Muscle layer of duodenum (tissue), 2 donors: ENCODE measurements at regions not wholly inside any gene's neighbourhood (a gene's known extent, or its start where the extent isn't known, plus 50 kb on each side); places are given as distances from the start of the nearest gene placed in this dataset.

ENCODE experiments used
- H3K27ac ChIP-seq: one replicate; pipeline ENCODE4 v1.7.0; 2013; ENCODE audit warnings: mild to moderate bottlenecking, low read length
- H3K27me3 ChIP-seq: one replicate; pipeline ENCODE4 v1.7.0; 2013; ENCODE audit warnings: low read depth, mild to moderate bottlenecking, control low read depth, low read length
- H3K36me3 ChIP-seq, 2 donors: one replicate each; pipeline ENCODE4 v1.7.0; 2013; ENCODE audit warnings: low read length in 2 of 2, control low read depth in 1 of 2, mild to moderate bottlenecking in 1 of 2; ENCODE audit not compliant: insufficient read depth in 2 of 2, control insufficient read depth in 1 of 2
- H3K4me1 ChIP-seq, 2 donors: one replicate each; pipeline ENCODE4 v1.7.0; 2013; ENCODE audit warnings: low read length in 2 of 2, mild to moderate bottlenecking in 2 of 2, control low read depth in 1 of 2, moderate library complexity in 1 of 2; ENCODE audit not compliant: insufficient read depth in 2 of 2, control insufficient read depth in 1 of 2
- H3K4me3 ChIP-seq, 2 donors: one replicate each; pipeline ENCODE4 v1.7.0; 2013; ENCODE audit warnings: low read length in 2 of 2, low read depth in 1 of 2, mild to moderate bottlenecking in 1 of 2
- H3K9me3 ChIP-seq, 2 donors: one replicate each; pipeline ENCODE4 v1.7.0; 2013; ENCODE audit warnings: low read length in 2 of 2, control low read depth in 1 of 2, mild to moderate bottlenecking in 1 of 2; ENCODE audit not compliant: control insufficient read depth in 1 of 2
- donor health status: healthy.

GRCh38 chr13:85197431-85197830 is 601.8 kb downstream of the SLITRK6 start:
- H3K27ac ChIP-seq = no peak overlapping the region
- no peaks in the 10 kb centered on the region for H3K27me3 ChIP-seq
- H3K36me3 ChIP-seq = no peaks in the 10 kb centered on the region
- no peaks in the 10 kb centered on the region for H3K4me1 ChIP-seq
- peaks cover 0 to 3% of the 10 kb centered on the region in 2 donors for H3K9me3 ChIP-seq
- H3K4me3 ChIP-seq = no peak overlapping the region

- Histone ChIP-seq H3K9me3 (no peaks in the 10 kb centered on the region), H3K4me1 (no peaks in the 10 kb centered on the region), H3K36me3 (no peaks in the 10 kb centered on the region), H3K27ac (no peak overlapping the region), H3K27me3 (no peaks in the 10 kb centered on the region), H3K4me3 (no peak overlapping the region)
Observed at GRCh38 chr13:85194482-85194881, 604.7 kb downstream of the SLITRK6 start.

GRCh38 chr13:85191996-85192718 is 607.1 kb downstream of the SLITRK6 start:
- Histone ChIP-seq H3K27ac (no peak overlapping the region), H3K4me1 (no peaks in the 10 kb centered on the region), H3K9me3 (no peaks in the 10 kb centered on the region), H3K4me3 (no peak overlapping the region), H3K36me3 (no peaks in the 10 kb centered on the region), H3K27me3 (no peaks in the 10 kb centered on the region)

- no peak overlapping the region for H3K27ac ChIP-seq
- H3K4me1 ChIP-seq = no peaks in the 10 kb centered on the region
- no peaks in the 10 kb centered on the region for H3K36me3 ChIP-seq
- no peaks in the 10 kb centered on the region for H3K27me3 ChIP-seq
- H3K9me3 ChIP-seq = no peaks in the 10 kb centered on the region
- no peak overlapping the region for H3K4me3 ChIP-seq
Observed at GRCh38 chr13:85186356-85187045, 612.7 kb downstream of the SLITRK6 start.

- no peaks in the 10 kb centered on the region for H3K36me3 ChIP-seq
- no peaks in the 10 kb centered on the region for H3K27me3 ChIP-seq
- H3K9me3 ChIP-seq = no peaks in the 10 kb centered on the region
- no peak overlapping the region for H3K4me3 ChIP-seq
- no peaks in the 10 kb centered on the region for H3K4me1 ChIP-seq
- no peak overlapping the region for H3K27ac ChIP-seq
Observed at GRCh38 chr13:85174291-85174690, 624.9 kb downstream of the SLITRK6 start.

GRCh38 chr13:85170372-85170771 is 628.8 kb downstream of the SLITRK6 start:
- no peak overlapping the region for H3K4me3 ChIP-seq
- H3K27ac ChIP-seq = no peak overlapping the region
- no peaks in the 10 kb centered on the region for H3K36me3 ChIP-seq
- no peaks in the 10 kb centered on the region for H3K27me3 ChIP-seq
- no peaks in the 10 kb centered on the region for H3K4me1 ChIP-seq
- no peaks in the 10 kb centered on the region for H3K9me3 ChIP-seq

- Histone ChIP-seq H3K27me3 (no peaks in the 10 kb centered on the region), H3K4me1 (no peaks in the 10 kb centered on the region), H3K36me3 (no peaks in the 10 kb centered on the region), H3K9me3 (no peaks in the 10 kb centered on the region), H3K27ac (no peak overlapping the region), H3K4me3 (no peak overlapping the region)
Observed at GRCh38 chr13:85166891-85167290, 632.3 kb downstream of the SLITRK6 start.

- no peaks in the 10 kb centered on the region for H3K36me3 ChIP-seq
- H3K27ac ChIP-seq = no peak overlapping the region
- no peaks in the 10 kb centered on the region for H3K27me3 ChIP-seq
- H3K9me3 ChIP-seq = no peaks in the 10 kb centered on the region
- no peaks in the 10 kb centered on the region for H3K4me1 ChIP-seq
- no peak overlapping the region for H3K4me3 ChIP-seq
Observed at GRCh38 chr13:85163063-85163462, 636.2 kb downstream of the SLITRK6 start.

- Histone ChIP-seq H3K36me3 (no peaks in the 10 kb centered on the region), H3K4me3 (no peak overlapping the region), H3K9me3 (peaks cover 0 to 4% of the 10 kb centered on the region in 2 donors), H3K4me1 (no peaks in the 10 kb centered on the region), H3K27ac (no peak overlapping the region), H3K27me3 (no peaks in the 10 kb centered on the region)
Observed at GRCh38 chr13:85148009-85148408, 651.2 kb downstream of the SLITRK6 start.

- no peaks in the 10 kb centered on the region for H3K27me3 ChIP-seq
- no peak overlapping the region for H3K4me3 ChIP-seq
- no peaks in the 10 kb centered on the region for H3K4me1 ChIP-seq
- no peaks in the 10 kb centered on the region for H3K36me3 ChIP-seq
- H3K9me3 ChIP-seq = no peaks in the 10 kb centered on the region
- no peak overlapping the region for H3K27ac ChIP-seq
Observed at GRCh38 chr13:85142351-85142927, 656.8 kb downstream of the SLITRK6 start.

- Histone ChIP-seq H3K27ac (no peak overlapping the region), H3K36me3 (no peaks in the 10 kb centered on the region), H3K4me1 (no peaks in the 10 kb centered on the region), H3K9me3 (no peaks in the 10 kb centered on the region), H3K27me3 (no peaks in the 10 kb centered on the region), H3K4me3 (no peak overlapping the region)
Observed at GRCh38 chr13:85141401-85141800, 657.8 kb downstream of the SLITRK6 start.
